Chondrocyte (in vitro differentiated cells): ENCODE measurements at regions not wholly inside any gene's neighbourhood (a gene's known extent, or its start where the extent isn't known, plus 50 kb on each side); places are given as distances from the start of the nearest gene placed in this dataset.

Experiments
- DNase-seq: peaks from one replicate; pipeline ENCODE4 v3.0.0; 2021; ENCODE audit warnings: mixed read lengths, low spot score
- H3K27ac Mint-ChIP-seq: one replicate; pipeline ENCODE4 v1.8.0; 2021; ENCODE audit warnings: mild to moderate bottlenecking, moderate library complexity, mixed read lengths; ENCODE audit not compliant: unreplicated experiment
- H3K27me3 Mint-ChIP-seq: 2 replicates; pipeline ENCODE4 v1.8.0; 2021; ENCODE audit warnings: low read depth, mixed read lengths
- H3K36me3 Mint-ChIP-seq: 2 replicates; pipeline ENCODE4 v1.8.0; 2021; ENCODE audit warnings: low read depth, mixed read lengths
- H3K4me1 Mint-ChIP-seq: 2 replicates; pipeline ENCODE4 v1.8.0; 2021; ENCODE audit warnings: low read depth, mild to moderate bottlenecking, mixed read lengths
- H3K4me3 Mint-ChIP-seq: one replicate; pipeline ENCODE4 v1.8.0; 2021; ENCODE audit warnings: mild to moderate bottlenecking, moderate library complexity, mixed read lengths; ENCODE audit not compliant: unreplicated experiment
- H3K9me3 Mint-ChIP-seq: 2 replicates; pipeline ENCODE4 v1.8.0; 2021; ENCODE audit warnings: low read depth, mixed read lengths
- TF ChIP-seq, protein P1 (sequence below): fragments of 200-600 bp; sonication (generic); IDR thresholded peaks from 2 replicates; pipeline ENCODE4 v1.5.0; 2021; ENCODE audit warnings: antibody characterized with exemption, mild to moderate bottlenecking, moderate library complexity

DNA sequence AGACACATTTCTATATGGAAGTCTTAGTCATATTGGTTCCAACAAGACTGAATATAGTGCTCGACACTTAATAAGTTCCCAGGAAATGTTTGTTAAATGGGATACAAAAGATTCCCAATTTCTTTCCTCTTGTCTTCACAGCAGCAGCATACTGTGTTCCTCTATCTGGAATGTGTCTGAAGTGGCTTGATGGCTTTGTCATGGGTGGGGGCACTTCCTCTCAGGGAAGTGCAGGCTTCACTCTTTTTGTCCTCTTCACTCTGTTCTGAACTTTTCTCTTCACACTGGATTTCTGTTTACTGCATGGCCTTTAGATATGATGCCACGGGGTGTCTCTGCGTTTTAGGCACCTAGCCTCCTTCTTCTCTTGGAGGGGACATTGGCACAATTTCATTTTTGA lies 127.7 kb upstream of the C9orf72 start:
- peaks cover 6% of the 10 kb centered on the region for H3K27me3 Mint-ChIP-seq
- no peaks in the 10 kb centered on the region for H3K36me3 Mint-ChIP-seq
- no peaks in the 10 kb centered on the region for H3K9me3 Mint-ChIP-seq
- H3K27ac Mint-ChIP-seq = no peak overlapping the region
- no peak for DNase-seq
- H3K4me3 Mint-ChIP-seq = no peak overlapping the region
- TF ChIP-seq, protein P1, sequence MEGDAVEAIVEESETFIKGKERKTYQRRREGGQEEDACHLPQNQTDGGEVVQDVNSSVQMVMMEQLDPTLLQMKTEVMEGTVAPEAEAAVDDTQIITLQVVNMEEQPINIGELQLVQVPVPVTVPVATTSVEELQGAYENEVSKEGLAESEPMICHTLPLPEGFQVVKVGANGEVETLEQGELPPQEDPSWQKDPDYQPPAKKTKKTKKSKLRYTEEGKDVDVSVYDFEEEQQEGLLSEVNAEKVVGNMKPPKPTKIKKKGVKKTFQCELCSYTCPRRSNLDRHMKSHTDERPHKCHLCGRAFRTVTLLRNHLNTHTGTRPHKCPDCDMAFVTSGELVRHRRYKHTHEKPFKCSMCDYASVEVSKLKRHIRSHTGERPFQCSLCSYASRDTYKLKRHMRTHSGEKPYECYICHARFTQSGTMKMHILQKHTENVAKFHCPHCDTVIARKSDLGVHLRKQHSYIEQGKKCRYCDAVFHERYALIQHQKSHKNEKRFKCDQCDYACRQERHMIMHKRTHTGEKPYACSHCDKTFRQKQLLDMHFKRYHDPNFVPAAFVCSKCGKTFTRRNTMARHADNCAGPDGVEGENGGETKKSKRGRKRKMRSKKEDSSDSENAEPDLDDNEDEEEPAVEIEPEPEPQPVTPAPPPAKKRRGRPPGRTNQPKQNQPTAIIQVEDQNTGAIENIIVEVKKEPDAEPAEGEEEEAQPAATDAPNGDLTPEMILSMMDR = no peak
- H3K4me1 Mint-ChIP-seq = no peaks in the 10 kb centered on the region

- TF ChIP-seq, protein P1 = no peak
- Mint-ChIP-seq H3K4me1 (no peaks in the 10 kb centered on the region), H3K4me3 (no peak overlapping the region), H3K27me3 (peaks cover 6% of the 10 kb centered on the region), H3K9me3 (no peaks in the 10 kb centered on the region), H3K27ac (no peak overlapping the region), H3K36me3 (no peaks in the 10 kb centered on the region)
- DNase-seq = no peak
These were observed 128.3 kb upstream of the C9orf72 start for GRCh38 chr9:27701587-27701986.

- DNase-seq = no peak
- Mint-ChIP-seq H3K4me3 (no peak overlapping the region), H3K36me3 (no peaks in the 10 kb centered on the region), H3K4me1 (no peaks in the 10 kb centered on the region), H3K27ac (no peak overlapping the region), H3K9me3 (peaks cover 6% of the 10 kb centered on the region), H3K27me3 (peaks cover 6% of the 10 kb centered on the region)
- TF ChIP-seq, protein P1 = no peak
These were observed 130.1 kb upstream of the C9orf72 start for GRCh38 chr9:27703216-27703980.

GRCh38 chr9:27711241-27711640 lies 138.0 kb upstream of the C9orf72 start:
- H3K27ac Mint-ChIP-seq = no peak overlapping the region
- H3K4me1 Mint-ChIP-seq = no peaks in the 10 kb centered on the region
- TF ChIP-seq, protein P1 = no peak
- no peaks in the 10 kb centered on the region for H3K36me3 Mint-ChIP-seq
- H3K27me3 Mint-ChIP-seq = peaks cover 5% of the 10 kb centered on the region
- H3K9me3 Mint-ChIP-seq = peaks cover 23% of the 10 kb centered on the region
- DNase-seq = no peak
- no peak overlapping the region for H3K4me3 Mint-ChIP-seq

- Mint-ChIP-seq H3K27ac (no peak overlapping the region), H3K27me3 (peaks cover 11% of the 10 kb centered on the region), H3K4me1 (no peaks in the 10 kb centered on the region), H3K4me3 (no peak overlapping the region), H3K36me3 (no peaks in the 10 kb centered on the region), H3K9me3 (peaks cover 18% of the 10 kb centered on the region)
- DNase-seq = no peak
- TF ChIP-seq, protein P1 = no peak
These were observed 139.5 kb upstream of the C9orf72 start for GRCh38 chr9:27712806-27713205.
